Activated naive CD8-positive, alpha-beta T cell treated with anti-CD3 and anti-CD28 coated beads, Interleukin-2, amount 50 U/mL, for 24 hours (primary cell): ENCODE measurements at regions not wholly inside any gene's neighbourhood (a gene's known extent, or its start where the extent isn't known, plus 50 kb on each side); places are given as distances from the start of the nearest gene placed in this dataset.

ENCODE experiments used
- ATAC-seq: fragments of 150-1000 bp; cut with Tn5 transposase; one replicate; pipeline ENCODE4 v1.10.0; 2021
- DNase-seq: peaks from one replicate; pipeline ENCODE4 v3.0.0; 2021
- H3K27ac Mint-ChIP-seq: one replicate; pipeline ENCODE4 v1.8.0; 2021; ENCODE audit warnings: mild to moderate bottlenecking, mixed read lengths
- H3K27me3 Mint-ChIP-seq: one replicate; pipeline ENCODE4 v1.8.0; 2021; ENCODE audit warnings: mixed read lengths
- H3K36me3 Mint-ChIP-seq: one replicate; pipeline ENCODE4 v1.8.0; 2021; ENCODE audit warnings: low read depth, mixed read lengths
- H3K4me1 Mint-ChIP-seq: one replicate; pipeline ENCODE4 v1.8.0; 2021; ENCODE audit warnings: mixed read lengths
- H3K4me3 Mint-ChIP-seq: one replicate; pipeline ENCODE4 v1.8.0; 2021; ENCODE audit warnings: mild to moderate bottlenecking, moderate library complexity, mixed read lengths
- H3K9me3 Mint-ChIP-seq: one replicate; pipeline ENCODE4 v1.8.0; 2021; ENCODE audit warnings: mixed read lengths

GRCh38 chr13:76634431-76635191, 251.6 kb downstream of the KCTD12 start:
- Mint-ChIP-seq H3K4me3 (no peak overlapping the region), H3K9me3 (no peaks in the 10 kb centered on the region), H3K36me3 (no peaks in the 10 kb centered on the region), H3K4me1 (no peaks in the 10 kb centered on the region), H3K27me3 (no peaks in the 10 kb centered on the region), H3K27ac (no peak overlapping the region)
- DNase-seq (no peak), ATAC-seq (no peak)

GRCh38 chr13:76632401-76633044, 253.7 kb downstream of the KCTD12 start:
- H3K36me3 Mint-ChIP-seq = no peaks in the 10 kb centered on the region
- H3K4me3 Mint-ChIP-seq = no peak overlapping the region
- H3K27ac Mint-ChIP-seq = no peak overlapping the region
- DNase-seq = no peak
- no peaks in the 10 kb centered on the region for H3K27me3 Mint-ChIP-seq
- H3K4me1 Mint-ChIP-seq = no peaks in the 10 kb centered on the region
- no peak for ATAC-seq
- no peaks in the 10 kb centered on the region for H3K9me3 Mint-ChIP-seq

GRCh38 chr13:76630629-76631230, 255.5 kb downstream of the KCTD12 start:
- no peaks in the 10 kb centered on the region for H3K4me1 Mint-ChIP-seq
- no peaks in the 10 kb centered on the region for H3K36me3 Mint-ChIP-seq
- ATAC-seq (no peak), DNase-seq (no peak)
- no peak overlapping the region for H3K4me3 Mint-ChIP-seq
- no peaks in the 10 kb centered on the region for H3K27me3 Mint-ChIP-seq
- H3K27ac Mint-ChIP-seq = no peak overlapping the region
- no peaks in the 10 kb centered on the region for H3K9me3 Mint-ChIP-seq

GRCh38 chr13:76622315-76623040, 263.7 kb downstream of the KCTD12 start:
- no peak for ATAC-seq
- Mint-ChIP-seq H3K9me3 (no peaks in the 10 kb centered on the region), H3K4me3 (no peak overlapping the region), H3K4me1 (no peaks in the 10 kb centered on the region), H3K27ac (no peak overlapping the region), H3K36me3 (no peaks in the 10 kb centered on the region), H3K27me3 (peaks cover 5% of the 10 kb centered on the region)
- no peak for DNase-seq

GRCh38 chr13:76621705-76622104, 264.5 kb downstream of the KCTD12 start:
- Mint-ChIP-seq H3K27ac (no peak overlapping the region), H3K36me3 (no peaks in the 10 kb centered on the region), H3K4me3 (no peak overlapping the region), H3K4me1 (no peaks in the 10 kb centered on the region), H3K9me3 (no peaks in the 10 kb centered on the region), H3K27me3 (peaks cover 5% of the 10 kb centered on the region)
- ATAC-seq (no peak), DNase-seq (no peak)

- H3K36me3 Mint-ChIP-seq = no peaks in the 10 kb centered on the region
- DNase-seq (no peak), ATAC-seq (no peak)
- H3K4me3 Mint-ChIP-seq = no peak overlapping the region
- no peaks in the 10 kb centered on the region for H3K4me1 Mint-ChIP-seq
- H3K27me3 Mint-ChIP-seq = peaks cover 5% of the 10 kb centered on the region
- no peaks in the 10 kb centered on the region for H3K9me3 Mint-ChIP-seq
- no peak overlapping the region for H3K27ac Mint-ChIP-seq
These were observed 266.2 kb downstream of the KCTD12 start for GRCh38 chr13:76620036-76620435.

- no peaks in the 10 kb centered on the region for H3K4me1 Mint-ChIP-seq
- H3K36me3 Mint-ChIP-seq = no peaks in the 10 kb centered on the region
- H3K27ac Mint-ChIP-seq = no peak overlapping the region
- no peak overlapping the region for H3K4me3 Mint-ChIP-seq
- H3K27me3 Mint-ChIP-seq = peaks cover 5% of the 10 kb centered on the region
- no peak for ATAC-seq
- DNase-seq = no peak
- H3K9me3 Mint-ChIP-seq = no peaks in the 10 kb centered on the region
These were observed 266.6 kb downstream of the KCTD12 start for GRCh38 chr13:76619631-76620030.

GRCh38 chr13:76610819-76611415, 275.3 kb downstream of the KCTD12 start:
- ATAC-seq (no peak), DNase-seq (no peak)
- H3K27ac Mint-ChIP-seq = no peak overlapping the region
- no peak overlapping the region for H3K4me3 Mint-ChIP-seq
- no peaks in the 10 kb centered on the region for H3K27me3 Mint-ChIP-seq
- H3K4me1 Mint-ChIP-seq = no peaks in the 10 kb centered on the region
- H3K36me3 Mint-ChIP-seq = no peaks in the 10 kb centered on the region
- no peaks in the 10 kb centered on the region for H3K9me3 Mint-ChIP-seq

- DNase-seq (no peak), ATAC-seq (no peak)
- H3K4me1 Mint-ChIP-seq = no peaks in the 10 kb centered on the region
- H3K36me3 Mint-ChIP-seq = no peaks in the 10 kb centered on the region
- no peak overlapping the region for H3K4me3 Mint-ChIP-seq
- H3K27ac Mint-ChIP-seq = no peak overlapping the region
- H3K9me3 Mint-ChIP-seq = no peaks in the 10 kb centered on the region
- H3K27me3 Mint-ChIP-seq = no peaks in the 10 kb centered on the region
These were observed 276.6 kb downstream of the KCTD12 start for GRCh38 chr13:76609643-76610042.

- DNase-seq = no peak
- Mint-ChIP-seq H3K4me3 (no peak overlapping the region), H3K36me3 (no peaks in the 10 kb centered on the region), H3K9me3 (no peaks in the 10 kb centered on the region), H3K27me3 (no peaks in the 10 kb centered on the region), H3K4me1 (no peaks in the 10 kb centered on the region), H3K27ac (no peak overlapping the region)
- no peak for ATAC-seq
These were observed 278.3 kb downstream of the KCTD12 start for GRCh38 chr13:76607866-76608265.

GRCh38 chr13:76600081-76600480, 286.1 kb downstream of the KCTD12 start:
- H3K4me1 Mint-ChIP-seq = no peaks in the 10 kb centered on the region
- DNase-seq = no peak
- H3K9me3 Mint-ChIP-seq = no peaks in the 10 kb centered on the region

GRCh38 chr13:76597868-76598267, 288.3 kb downstream of the KCTD12 start:
- DNase-seq = no peak
- Mint-ChIP-seq H3K27ac (no peak overlapping the region), H3K4me1 (no peaks in the 10 kb centered on the region), H3K27me3 (no peaks in the 10 kb centered on the region), H3K9me3 (no peaks in the 10 kb centered on the region), H3K36me3 (no peaks in the 10 kb centered on the region), H3K4me3 (no peak overlapping the region)
- ATAC-seq = no peak

More at GRCh38 chr13:76600081-76600480, 286.1 kb downstream of the KCTD12 start:
- Mint-ChIP-seq H3K27me3 (no peaks in the 10 kb centered on the region), H3K27ac (no peak overlapping the region), H3K36me3 (no peaks in the 10 kb centered on the region), H3K4me3 (no peak overlapping the region)
- no peak for ATAC-seq

GRCh38 chr13:76596216-76596615, 290.0 kb downstream of the KCTD12 start:
- Mint-ChIP-seq H3K27me3 (no peaks in the 10 kb centered on the region), H3K27ac (no peak overlapping the region), H3K4me1 (no peaks in the 10 kb centered on the region), H3K4me3 (no peak overlapping the region), H3K9me3 (no peaks in the 10 kb centered on the region), H3K36me3 (no peaks in the 10 kb centered on the region)
- DNase-seq = no peak
- ATAC-seq = no peak

- ATAC-seq = no peak
- no peaks in the 10 kb centered on the region for H3K9me3 Mint-ChIP-seq
- H3K36me3 Mint-ChIP-seq = no peaks in the 10 kb centered on the region
These were observed 291.8 kb downstream of the KCTD12 start for GRCh38 chr13:76594435-76594834.

More at GRCh38 chr13:76594435-76594834, 291.8 kb downstream of the KCTD12 start:
- Mint-ChIP-seq H3K4me1 (no peaks in the 10 kb centered on the region), H3K4me3 (no peak overlapping the region), H3K27ac (no peak overlapping the region), H3K27me3 (no peaks in the 10 kb centered on the region)
- DNase-seq = no peak
